Superior temporal gyrus (tissue), 1 donor: ENCODE measurements at regions not wholly inside any gene's neighbourhood (a gene's known extent, or its start where the extent isn't known, plus 50 kb on each side); places are given as distances from the start of the nearest gene placed in this dataset.
A peak's percentile ranks its signal among the peaks of the same experiment; 100 is the strongest.

Experiments used
- DNase-seq: peaks from one replicate; pipeline ENCODE4 v3.0.0-alpha.2; 2016; ENCODE audit errors: extremely low spot score

DNA sequence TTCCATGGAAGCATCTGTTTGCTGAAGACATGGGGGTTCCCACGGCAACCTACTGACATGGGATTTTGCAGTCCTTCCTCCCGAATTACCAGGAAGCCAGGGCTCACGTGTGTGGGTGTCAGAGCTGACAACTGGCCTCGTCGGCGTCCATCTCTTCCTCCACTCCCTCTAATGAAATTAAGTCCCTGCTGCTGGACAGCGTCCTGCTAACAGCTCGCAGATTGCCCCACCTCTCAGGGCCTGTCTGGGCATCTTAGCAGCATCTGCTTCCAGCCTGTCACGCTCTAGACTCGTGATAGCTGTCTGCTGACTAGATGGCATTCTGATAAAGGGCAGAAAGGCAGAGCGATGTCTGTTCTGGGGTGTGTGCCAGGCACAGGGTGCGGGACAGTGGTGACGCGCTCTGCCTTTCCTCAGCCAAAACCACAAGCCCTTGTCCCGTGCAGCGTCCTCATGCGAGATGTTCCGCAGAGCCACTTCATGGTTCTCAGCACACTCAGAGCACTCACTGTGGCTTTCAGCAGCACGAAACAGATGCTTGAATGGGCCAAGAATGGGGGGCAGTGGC lies 161.1 kb downstream of the ARL4C start:
- peak; percentile 66 for DNase-seq

DNA sequence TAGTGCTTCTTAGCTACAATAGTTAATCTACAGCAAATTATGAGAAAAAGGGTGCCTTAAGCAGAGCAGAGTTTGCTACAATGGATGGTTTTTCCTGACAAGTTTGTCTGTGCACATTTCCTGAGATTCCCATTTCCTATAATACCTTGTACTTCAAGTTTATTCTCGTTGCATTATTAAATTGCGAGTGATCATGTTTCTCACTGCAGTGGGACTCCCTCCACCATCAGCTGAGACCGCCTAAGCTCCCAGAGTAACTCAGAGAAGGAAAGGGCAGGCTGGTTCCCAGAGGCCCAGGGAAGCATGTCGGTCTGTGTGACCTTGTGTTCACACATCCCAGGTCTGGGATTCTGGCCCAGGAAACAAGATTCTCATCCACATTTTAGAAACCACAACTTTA lies 162.1 kb downstream of the ARL4C start:
- DNase-seq = no peak

DNA sequence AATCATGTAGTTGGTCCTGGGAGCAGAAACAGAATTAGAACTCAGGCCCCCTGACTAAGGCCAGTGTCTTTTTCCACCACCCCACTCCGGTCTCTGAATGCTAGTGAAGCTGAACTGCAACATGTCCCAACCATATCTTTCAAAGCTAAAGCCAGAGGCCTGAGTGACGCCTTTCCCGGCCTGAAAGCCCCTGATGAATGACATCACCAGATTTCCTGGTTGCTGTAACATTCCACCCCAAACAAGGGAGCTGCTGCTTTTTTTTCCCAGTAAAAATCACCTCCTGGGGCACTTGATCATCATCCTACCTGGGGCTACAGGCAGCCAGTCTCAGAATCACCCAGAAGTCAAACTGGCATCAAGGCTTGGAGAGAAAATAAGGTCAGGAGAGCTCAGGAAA lies 162.7 kb downstream of the ARL4C start:
- DNase-seq = no peak

DNA sequence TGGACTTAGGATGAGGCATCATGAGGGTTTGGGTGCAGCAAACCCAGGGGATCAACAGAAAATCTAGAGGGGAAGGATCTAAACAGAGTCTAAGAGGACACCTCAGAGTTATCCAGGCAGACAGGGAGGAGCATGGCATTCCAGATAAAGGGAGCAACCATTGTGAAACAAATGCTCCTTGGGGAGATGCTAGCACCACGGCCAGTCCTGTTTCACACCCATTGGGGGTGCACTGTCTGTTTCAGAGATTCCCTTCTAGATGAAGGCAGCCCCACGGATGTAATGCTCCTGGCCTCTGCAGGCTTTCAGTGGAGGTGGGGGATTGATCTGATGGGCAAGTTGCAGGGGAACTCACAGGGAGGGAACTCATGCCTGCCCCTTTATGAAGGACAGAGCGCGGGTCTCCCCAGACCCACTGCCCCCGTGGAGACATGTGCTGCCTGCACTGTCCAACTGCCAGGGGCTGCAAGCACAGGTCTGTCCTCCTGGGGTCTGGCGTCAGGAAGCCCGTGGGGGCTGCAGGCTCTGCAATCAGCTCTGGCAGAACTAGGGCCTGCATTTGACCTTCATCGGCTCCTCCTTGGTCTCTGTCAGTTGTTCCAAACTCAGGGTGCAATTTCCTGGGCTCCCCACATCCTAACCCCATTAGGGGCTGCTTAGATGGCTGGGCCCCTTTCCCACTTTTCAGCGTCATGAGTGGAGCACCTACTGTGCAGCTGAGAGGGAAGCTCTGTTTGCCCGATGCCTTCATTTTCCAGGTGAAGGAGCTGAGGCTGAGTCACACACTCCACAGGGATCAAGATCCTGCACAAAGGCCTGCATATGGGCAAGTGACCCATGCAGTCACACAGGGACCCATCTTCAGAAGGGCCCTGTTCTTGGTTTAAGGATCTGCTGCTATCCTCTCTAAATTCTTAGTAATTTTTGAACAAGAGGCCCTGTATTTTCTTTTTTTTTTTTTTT lies 163.4 kb downstream of the ARL4C start:
- no peak for DNase-seq

DNA sequence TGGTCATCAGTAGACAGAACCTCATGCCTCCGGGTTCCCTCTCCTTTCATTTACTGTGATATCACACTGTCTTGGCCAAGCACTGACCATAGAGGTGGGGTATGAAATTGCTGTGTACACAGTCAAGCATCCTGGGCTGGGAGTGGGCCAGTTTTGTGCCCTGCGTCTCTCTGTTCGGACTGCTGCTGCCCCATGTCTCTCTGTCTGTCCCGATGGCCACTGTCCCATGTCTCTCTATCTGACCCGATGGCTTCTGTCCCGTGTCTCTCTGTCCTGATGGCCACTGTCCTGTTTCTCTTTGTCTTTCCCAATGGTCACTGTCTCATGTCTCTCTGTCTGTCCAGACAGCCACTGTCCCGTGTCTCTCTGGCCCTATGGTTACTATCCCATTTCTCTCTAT lies 164.9 kb downstream of the ARL4C start:
- no peak for DNase-seq

DNA sequence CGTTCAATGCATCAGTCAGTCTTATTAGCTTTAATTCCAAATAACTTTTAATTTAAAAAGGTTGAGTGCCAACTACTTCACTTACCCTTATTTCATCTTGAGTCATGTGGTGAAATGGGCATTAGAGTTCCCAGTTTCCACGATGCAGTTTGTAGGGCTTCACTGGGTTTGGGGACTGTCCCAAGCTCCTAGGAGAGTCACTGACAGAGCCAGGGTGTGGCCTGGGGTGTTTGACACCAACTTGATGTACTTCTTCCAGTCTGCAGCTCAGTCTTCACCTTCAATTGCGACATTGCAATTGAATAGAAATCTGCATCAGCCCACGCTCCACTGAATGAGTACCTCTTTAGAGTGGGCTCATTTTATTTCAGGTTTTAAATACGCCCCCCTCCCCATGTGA lies 165.3 kb downstream of the ARL4C start:
- no peak for DNase-seq

DNA sequence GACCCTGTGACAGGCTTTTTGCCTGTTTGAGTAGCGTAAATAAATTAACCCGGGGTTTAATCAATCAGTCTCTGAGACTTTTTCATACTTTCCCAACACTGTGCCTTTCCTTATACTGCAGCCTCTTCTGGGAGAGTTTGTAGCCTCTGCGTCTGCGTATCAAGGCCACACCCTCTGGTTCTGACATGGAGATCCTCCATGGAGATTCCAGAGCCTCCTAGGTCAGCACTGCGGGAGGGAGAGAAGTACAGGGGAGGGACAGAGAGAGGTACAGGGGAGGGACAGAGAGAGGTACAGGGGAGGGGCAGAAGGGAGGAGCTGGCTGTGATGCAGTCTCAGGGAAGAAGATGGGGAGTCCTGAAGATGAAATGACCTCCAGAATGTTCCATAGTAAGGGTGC lies 166.0 kb downstream of the ARL4C start:
- DNase-seq = no peak

DNA sequence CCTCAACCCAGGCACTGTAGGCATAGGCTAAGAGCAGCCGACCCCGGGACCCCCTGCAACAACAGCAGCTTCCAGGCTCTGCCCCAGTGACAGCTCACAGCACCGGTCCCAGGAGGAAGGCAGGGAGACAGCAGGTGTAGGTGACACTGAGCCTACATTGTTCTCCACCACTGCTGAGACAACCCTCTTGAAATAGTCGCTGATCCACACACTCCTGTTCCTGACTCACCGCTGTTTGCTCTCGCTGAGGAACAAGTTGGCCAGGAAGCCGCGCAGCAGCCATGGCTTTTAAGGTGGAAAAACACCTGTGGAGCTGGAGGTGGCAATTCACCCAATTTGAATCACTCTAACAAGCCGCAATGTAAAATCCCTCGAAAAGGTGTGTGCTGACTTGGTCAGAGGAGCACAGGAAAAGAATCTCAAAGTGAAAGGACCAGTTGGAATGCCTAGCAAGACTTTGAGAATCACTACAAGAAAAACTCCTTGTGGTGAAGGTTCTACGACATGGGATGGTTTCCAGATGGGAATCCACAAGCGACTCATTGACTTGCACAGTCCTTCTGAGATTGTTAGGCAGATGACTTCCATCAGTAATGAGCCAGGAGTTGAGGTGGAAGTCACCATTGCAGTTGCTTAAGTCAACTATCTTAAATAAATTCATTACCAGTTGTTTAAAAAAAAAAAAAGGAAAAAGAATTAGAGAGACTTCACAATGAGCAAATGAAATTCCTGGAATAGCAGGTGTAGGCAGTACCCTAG lies 167.5 kb downstream of the ARL4C start:
- no peak for DNase-seq

DNA sequence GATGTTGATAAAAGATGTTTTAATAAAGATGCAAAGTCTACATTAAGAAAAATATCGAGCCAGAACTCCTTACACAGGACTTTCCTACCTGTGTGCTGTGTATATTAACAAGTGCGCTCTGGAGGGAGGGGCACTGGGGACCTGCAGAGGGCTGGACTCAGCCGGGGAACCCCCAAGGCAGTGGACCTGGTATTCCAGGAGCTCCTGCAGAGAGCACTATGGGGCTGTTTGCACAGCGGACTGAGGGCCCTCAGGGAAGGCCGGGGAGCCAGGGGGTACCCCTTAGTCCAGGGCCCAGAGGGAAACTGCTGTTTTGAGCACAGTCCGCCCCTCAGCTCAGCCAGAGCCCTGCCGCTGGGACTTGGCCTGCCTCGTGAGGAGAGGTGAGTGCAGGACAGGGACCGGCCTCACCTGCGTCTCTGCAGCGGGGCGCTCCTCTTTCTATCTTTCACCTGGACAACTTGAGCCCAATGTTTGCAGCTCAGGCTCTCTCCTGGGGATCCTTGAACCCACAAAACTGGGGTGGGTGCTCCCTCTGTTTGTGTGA lies 168.4 kb downstream of the ARL4C start:
- no peak for DNase-seq

DNA sequence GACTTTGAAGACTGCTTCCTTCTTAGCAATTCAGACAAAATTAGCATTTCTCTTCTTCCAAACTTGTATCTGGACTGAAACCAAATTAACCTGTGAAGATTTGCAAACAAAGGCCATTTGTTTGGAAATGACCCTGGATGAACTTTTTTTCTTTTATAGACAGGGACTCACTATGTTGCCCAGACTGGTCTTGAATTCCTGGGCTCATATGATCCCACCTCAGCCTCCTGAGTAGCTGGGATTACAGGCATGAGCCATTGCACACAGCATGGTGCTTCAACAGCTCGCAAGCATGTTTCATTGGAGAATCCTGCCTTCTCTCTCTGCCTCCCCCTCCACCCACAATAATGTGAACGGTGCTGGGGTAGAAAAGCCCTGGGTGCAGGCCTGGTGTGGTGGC lies 170.2 kb downstream of the ARL4C start:
- DNase-seq = no peak

DNA sequence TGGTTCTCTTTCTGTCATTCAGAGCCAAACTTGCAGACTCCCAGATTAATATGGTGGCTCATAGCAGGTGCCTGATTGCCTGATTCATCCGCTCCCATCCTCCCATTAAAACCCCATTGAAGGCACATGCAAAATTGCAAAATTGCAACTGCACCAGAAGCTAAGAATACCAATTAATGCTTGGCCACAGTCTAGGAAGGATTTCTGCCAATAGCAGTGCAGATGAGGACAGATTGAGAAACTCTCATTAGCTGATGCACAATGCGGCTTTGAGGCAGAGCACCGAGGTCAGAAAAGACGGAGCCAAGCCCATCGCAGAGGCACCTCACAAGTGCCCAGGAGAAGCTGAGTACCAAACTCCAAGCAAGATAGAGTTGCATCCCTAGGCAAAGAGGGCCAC lies 172.8 kb downstream of the ARL4C start:
- DNase-seq = peak; percentile 72

DNA sequence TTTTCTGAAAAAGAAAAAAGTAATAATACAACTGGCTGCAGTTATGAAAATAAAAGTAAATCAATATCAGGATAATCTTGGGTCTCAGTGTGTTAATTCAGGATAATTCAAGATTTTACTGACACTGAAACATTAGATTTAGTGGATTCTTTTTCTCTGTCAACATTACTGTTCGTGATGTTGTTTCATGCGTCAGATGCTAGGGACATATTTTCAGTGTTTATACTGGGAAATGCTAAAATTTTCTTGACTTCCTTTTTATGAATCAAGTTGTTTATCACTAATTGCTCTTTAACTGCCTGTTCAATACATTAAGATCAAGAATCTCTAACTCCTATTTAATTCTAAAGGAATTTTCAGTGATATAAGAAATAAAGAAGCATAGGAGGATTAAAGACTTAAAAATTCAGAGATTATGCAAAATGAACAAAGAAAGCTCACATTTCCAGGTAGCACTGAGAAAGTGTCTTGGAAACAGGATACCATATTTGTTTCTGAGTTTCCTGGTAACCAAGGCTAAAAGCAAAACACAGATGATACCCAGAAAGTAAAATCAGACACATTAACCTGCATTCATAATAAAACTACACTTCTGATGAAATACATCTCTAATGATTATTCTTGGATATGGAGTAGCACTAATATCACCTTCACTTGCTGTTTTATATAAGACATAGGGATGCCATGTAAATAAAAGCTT lies 174.0 kb downstream of the ARL4C start:
- DNase-seq = no peak

DNA sequence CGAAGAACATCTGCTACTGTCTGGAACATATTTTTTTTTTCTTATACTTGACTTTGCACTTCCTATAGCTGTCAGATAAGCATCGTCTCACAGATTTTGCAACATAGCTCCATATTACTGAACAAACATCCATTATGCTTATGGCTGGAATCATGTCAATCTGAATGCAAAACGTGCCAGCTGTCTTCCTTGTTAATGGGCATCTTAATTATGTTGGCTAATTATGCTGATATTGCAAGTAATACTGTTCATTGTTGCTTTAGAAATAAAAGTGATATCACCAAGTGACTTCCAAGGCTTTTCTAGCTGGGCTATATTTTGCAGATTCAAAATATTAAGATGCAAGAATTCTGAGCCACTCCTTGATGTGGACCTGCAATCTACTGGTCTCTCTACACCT lies 176.8 kb downstream of the ARL4C start:
- DNase-seq = no peak

DNA sequence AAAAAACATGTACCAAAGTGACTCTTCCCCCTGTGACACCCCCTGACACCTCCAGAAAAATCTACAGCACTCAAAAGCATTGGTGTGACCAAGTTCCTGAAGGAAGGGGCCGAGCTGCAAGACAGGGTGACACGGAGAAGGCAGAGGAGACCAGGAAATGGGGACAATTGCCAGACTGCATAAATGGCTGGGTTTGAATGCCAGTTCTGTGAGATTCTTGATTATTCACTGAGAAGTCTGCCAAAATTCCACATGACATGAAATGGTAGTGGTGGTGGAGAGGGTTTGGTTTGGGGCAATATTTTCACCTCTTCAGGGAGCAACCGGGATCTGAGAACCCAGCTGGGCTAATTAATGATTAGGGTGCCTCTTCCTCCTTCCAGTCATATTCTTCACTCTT lies 178.5 kb downstream of the ARL4C start:
- DNase-seq = no peak

DNA sequence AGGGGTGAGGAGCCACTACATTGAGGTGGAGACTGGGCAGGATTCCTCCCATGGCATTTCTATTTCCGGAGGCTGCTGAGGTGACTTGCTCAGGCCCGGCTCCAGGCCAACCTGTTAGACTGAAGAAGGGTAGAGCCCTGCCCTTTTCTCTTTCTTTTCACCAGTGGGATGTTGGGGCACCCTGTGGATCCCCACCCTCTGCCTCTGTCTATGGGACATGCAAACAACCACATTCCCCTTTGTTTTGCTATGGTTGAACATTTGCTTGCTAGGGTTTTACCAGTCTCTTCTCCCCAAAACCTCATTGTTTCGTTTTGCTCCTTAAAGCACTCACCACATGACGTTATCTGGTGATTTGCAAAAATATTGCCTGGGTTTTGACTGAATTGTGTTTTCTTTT lies 183.3 kb downstream of the ARL4C start:
- DNase-seq = no peak

DNA sequence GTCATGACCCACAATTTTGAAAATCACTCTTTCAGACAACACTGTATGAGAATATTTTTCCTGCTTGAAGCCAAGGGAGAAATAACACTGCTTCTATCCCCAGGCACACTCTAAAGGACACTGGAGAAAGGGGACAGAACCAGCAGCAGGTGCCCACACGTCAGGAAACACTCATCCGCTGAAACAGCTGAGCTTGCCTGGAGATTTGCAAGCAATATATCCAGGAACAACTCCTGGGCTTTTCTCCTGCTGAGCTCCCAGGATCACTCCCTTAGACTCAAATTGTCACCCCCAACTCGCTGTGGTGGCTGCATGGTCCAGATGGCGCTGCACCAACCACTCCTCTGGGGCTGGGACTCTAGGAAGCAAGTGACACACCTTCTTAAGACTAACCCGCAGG lies 186.7 kb downstream of the ARL4C start:
- no peak for DNase-seq

DNA sequence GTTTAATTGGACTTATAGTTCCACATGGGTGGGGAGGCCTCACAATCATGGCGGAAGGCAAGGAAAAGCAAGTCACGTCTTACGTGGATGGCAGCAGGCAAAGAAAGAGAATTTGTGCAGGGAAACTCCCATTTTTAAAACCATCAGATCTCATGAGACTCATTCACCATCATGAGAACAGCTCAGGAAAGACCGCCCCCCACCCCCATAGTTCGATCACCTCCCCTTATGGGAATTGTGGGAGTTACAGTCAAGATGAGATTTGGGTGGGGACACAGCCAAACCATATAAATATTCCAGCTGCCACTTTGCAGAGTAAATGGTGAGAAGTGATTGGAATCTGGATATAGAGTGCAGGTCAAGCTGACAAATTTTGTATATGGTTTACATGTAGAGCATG lies 187.4 kb downstream of the ARL4C start:
- no peak for DNase-seq

DNA sequence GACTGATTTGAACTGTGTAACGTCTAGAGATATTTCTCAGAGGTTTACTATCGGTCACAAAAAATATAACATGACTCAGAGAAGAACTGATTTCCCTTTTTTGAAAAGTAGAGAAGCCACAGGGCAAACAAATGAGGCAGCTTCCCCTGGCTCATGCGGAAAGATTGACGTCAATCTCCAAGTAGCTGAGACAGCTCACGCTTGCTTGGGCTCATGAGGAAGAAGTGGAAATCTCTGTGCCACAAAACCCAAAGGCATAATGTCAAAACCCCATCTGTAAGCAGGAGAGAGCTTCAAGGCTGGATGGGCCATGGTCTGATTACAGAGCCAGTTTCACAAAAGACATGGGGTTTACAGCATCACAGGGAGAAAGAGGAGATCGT lies 188.1 kb downstream of the ARL4C start:
- no peak for DNase-seq

DNA sequence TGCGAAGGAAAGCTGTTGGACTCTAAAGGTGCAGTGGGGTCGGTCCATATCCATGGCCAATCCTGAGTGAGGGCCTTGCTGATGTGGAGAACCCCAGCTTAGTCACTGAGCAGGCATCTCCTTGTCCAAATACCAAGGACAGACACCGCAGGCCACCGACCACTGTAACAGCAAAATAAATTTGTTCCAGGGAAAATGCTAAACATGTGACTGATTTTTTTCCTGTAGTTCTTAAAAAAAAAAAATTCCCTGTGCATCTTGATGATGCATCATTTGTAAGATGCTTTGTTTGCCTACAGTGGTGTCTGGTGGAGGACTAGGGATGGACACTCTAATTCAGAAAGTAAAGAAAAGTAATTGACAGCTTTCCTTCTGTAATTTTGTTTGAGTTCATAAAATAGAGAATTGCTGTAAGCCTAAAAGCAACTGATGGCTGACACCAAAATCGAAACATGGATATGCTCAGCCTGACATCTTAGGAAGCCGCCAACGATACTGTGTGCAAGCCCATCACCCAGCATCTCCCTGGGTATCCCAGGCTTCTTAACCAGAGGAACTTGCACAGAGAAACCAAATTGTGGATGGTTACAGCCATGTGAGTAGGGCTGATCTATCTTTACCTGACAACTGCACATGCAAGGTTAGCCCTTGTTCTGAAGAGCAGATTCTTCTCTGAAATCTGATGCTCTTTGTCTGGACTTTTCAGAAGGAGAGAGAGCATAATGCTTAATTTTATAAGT lies 188.6 kb downstream of the ARL4C start:
- no peak for DNase-seq

DNA sequence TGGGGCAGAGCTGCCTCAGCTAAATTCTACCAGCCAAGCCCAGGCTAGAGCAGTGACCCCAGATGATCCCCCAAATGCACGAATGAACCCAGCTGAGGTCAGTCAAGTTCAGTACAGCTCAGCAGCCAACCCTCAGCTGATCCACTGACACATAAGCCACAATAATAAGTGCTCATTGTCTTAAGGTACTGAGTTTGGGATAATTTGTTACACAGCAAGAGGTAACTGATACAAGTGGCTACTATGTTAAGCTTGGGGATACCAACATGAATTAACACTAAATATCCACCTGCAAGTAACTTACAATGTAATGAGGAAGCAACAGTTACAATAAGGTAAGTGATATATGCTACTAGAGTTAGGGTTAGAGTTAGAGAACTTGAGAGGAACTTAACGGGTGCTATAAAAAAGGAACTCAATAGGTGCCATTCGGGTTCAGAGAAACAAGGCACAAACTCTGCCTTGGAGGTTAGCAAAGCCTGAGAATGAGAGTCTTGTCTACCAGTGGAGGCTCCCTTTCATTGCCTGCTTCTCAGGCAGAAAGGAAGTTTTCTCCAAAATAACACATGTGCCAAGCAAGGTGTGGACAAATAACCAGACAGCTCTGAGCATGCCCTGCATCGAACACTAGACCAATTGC lies 189.4 kb downstream of the ARL4C start:
- DNase-seq = no peak
